T1000 (cell line): ENCODE measurements at regions not wholly inside any gene's neighbourhood (a gene's known extent, or its start where the extent isn't known, plus 50 kb on each side); places are given as distances from the start of the nearest gene placed in this dataset.

Experiments used
- DNase-seq: peaks from one replicate; lab custom pipeline; 2025; ENCODE audit warnings: mixed read lengths; lab: John Stamatoyannopoulos, UW

DNA sequence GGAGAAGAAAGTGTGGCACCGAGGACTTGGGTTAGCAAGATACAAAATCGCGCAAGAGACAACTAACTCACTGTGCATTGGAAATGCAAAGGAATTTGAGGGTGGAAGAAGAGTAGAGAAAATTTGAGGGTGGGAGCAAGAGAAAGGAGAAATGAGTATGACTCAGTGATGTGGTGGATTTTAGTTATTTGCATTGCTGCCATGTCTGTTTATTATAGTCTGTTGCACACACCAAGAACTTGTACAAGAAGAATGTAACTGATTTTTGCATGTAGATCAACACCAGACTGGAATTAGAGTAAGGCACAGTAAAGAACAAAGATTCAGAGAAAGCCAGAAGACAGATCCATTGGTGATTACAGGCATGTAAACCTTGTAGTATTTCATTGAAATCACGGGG lies 71.6 kb upstream of the SMIM36 start:
- no peak for DNase-seq

DNA sequence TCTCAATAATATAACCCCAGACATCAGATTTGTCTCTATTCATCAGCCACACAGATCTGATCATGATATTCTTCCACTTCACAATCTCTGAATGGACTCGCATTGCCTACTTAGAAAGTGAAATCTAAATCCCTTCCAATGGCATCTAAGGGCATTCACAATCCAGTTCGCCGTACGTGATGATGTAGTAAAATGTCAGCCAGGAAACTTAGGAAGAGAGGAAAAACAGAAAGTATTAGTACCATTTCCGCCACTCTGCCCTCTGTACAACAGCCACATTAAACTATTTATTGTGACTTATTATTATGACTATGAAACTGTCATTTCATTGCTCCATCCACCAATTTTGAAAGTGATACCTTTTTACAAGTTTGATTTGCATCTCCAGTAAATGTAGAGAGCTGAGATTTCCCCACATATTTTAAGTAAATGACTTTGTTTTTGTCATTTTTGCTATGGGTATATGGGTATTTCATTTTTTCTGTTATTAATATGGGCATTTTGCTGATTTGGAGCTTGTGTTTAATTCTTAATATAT lies 69.4 kb upstream of the SMIM36 start:
- no peak for DNase-seq

DNA sequence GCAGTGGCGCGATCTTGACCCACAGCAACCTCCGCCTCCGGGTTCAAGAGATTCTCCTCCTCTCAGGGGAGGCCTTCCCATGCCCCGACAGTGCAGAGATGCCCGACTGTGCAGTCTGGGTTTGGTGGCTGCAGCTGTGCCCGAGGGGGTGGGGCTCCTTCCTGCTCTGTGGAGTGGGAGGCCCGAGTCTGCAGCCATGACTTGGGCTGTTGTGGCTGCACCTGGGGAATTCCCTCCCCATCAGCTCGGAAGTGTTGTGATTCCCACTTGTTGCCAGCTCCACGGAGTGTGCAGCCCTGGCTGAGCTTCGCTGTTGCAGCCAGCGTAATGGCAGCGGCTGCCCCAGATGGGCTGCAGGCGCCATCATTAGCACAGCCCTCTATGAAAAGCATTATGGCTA lies 66.4 kb upstream of the SMIM36 start:
- DNase-seq: no peak

DNA sequence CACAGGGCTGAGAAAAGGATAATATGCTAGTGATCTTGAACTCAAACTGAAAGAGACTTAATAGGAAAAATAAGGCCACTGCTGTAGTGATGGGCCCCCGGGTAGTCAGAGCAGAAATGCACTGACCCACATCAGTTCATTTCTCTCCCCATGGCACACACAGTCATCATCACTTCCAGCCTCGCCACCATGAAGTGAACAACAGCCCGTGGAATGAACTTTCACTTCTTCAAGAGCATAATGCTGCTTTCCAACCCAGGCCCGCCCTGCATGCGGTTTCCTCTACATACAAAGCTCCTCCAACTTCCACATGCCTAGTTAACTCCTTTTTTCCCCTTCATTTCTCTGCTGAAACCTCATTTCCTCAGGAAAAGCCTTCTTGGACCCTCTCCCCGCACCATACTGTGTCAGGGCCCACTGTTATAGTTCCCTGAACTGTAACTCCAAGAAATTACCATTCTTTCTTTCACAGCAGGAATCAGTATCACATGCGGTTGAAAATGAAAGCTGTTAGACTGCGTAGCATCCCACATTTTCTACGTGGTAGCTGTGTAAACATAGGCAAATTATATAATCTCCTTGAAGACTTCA lies 65.8 kb upstream of the SMIM36 start:
- DNase-seq: no peak

DNA sequence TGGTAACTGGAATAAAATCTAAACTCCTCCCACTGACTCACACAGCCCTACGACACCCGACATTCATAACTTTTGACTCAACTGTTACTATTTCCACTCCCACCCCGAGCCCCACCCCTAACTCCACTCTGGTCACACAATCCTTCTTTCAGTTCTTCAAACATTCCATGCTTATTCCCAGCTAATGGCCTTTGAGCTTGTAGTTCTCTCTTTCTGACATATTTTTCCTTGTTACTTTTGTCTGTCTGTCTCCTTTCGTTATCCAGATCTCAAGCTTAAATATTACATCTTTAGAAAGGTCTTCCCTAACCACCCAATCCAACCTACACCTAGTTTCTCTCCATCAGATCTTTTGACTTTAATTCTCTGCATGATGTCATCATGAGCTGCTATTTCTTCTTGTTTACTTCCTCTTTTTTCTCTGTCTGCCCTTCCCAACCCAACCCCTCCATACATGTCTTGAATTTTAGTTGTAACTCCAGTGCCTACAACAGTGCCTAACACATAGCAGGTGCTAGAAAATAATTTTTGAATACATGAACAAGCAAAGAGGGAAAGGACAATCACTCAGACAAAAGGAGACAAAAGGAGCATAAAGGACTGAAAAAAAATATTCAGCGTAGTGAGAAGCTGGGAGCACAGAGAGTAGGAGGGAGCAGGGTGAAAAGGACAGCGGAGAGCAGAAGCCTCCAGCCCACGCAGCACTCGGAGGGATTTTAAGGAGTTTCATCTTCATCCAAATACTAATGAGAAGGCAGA lies 65.2 kb upstream of the SMIM36 start:
- peak; percentile 31 for DNase-seq

DNA sequence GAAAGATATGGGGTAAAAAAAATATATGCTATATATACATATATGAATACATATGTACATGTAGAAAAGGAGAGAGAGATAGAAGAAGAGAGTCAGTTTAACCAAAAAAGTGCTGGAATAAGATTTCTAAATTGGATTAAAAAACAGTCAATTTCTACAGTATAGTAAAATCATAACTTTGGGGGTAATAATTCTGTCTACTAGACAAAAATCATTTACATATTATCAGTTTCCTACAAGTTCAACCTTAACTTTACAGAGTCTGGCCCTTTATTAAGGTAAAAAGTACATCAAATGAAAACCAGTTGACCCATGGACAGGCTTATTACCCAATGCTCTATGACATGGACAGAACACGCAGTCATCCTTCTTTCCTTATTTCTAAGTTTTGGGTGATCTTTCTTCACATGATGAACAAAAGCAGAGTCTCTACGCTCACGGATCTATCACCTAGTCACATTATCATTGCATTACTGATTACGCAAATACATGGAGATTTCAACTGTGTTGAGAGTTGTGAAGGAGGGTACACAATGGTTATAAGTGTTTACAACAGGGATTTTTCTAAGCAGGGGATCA lies 63.9 kb upstream of the SMIM36 start:
- no peak for DNase-seq

DNA sequence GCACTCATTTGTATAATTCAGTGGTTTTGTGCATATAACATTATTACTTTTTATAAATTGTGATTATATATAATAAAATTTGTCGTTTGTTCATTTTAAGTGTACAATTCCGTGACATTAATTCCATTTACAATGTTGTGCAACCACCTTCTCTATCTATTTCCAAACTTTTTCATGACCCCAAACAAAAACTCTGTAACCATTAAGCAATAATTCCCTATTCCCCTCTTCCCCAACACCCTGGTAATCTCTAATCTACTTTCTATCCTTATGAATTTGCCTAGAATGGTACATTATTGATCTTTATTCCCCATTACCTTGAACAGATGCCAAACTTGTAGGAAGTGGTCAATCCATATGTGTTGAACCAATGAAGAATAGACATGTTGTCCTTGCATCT lies 61.3 kb upstream of the SMIM36 start:
- DNase-seq: no peak

DNA sequence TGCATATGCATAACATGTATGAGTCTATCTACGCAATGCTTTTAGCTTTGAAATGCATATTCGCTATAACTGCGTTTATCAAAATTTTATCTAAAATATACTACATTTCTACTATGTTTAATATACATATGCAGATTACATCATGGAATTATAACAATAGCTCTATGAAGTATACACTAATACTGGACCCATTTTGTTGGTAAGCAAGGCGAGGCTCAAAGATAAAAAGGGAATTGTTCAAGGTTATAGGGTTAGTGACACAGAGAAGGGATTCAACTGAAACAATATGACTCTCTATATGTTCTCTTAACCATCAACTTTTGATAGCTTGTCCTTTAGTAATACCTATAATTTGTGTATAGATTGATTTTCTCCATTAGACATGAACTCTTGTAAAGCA lies 60.9 kb upstream of the SMIM36 start:
- DNase-seq: no peak

DNA sequence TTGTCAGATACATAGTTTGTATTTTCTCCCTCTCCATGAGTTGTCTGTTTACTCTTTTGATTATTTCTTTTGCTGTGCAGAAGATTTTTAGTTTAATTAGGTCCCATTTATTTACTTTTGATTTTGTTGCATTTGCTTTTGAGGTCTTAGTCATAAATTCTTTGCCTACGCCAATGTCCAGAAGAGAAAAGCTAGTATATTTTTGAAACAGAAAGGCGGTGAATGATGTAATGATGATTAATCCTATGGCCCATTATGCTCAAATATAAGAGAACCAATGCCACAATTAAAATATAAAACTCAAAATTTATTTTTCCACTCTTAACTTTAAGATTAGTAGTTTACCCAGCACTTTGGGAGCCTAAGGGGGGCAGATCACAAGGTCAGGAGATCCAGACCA lies 59.8 kb upstream of the SMIM36 start:
- DNase-seq: no peak

DNA sequence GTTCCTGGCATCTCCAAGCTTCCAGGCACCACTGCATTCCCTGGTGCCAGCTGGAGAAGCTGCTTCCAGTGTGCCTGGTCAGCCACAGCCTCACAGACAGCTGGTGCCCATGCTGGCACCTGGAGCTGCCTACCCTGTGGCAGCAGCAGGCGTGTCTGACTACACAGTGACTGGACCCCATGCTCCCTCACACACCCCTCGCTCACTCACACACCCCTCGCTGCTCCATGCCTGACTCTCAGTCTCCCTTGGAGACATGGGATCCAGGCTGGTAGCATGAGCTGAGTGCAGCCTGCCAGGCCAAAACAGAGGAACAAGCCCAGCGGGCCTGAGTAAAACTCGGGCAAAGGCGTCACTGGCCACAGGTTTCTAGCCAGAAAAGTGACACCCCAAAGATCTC lies 59.1 kb upstream of the SMIM36 start:
- DNase-seq: no peak

DNA sequence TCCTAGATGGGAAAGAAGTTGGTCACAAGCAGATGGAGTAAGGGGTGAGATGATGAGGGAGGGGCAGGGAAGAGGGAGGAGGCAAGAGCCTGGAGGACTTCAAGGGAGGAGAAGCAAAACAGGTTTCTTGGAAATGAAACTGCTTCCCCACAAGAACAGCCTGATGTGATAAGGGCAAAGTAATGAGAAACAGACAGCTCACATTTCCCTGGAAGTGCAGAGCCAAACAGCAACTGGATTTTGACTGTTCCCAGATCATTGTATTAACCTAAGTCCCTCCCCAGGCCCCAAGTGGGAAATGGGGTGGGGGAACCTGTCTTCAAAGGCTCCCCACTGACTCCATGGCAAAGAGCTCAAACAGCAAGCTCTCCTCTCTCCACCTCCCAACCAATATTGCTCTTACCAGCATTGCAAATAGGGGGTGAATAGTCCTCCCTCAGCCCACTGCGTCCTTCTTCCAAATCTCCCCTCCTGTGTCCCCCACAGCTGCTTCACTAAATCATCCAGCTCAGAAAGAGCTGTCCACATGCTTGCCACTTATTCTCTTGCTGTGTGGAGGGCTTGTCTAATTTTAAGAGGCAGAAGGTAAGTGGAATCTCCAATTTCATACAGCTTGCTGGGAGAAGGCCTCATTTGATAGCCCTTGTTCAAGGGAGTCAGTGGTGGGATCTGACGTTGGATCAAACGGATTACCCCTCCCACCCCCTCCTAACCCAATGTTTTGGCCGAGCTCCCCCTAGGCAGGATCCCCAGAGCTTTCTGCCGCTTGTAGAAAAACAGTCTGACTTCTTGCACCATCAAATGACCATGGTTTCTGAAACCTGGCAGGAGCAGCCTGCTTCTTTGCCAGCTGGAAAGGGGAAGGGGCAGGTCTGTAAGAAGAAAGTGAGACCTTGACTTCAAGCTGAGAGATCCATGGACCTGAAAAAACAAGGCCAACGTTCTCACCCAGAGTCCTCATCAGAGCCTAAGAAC lies 56.3 kb upstream of the SMIM36 start:
- no peak for DNase-seq

DNA sequence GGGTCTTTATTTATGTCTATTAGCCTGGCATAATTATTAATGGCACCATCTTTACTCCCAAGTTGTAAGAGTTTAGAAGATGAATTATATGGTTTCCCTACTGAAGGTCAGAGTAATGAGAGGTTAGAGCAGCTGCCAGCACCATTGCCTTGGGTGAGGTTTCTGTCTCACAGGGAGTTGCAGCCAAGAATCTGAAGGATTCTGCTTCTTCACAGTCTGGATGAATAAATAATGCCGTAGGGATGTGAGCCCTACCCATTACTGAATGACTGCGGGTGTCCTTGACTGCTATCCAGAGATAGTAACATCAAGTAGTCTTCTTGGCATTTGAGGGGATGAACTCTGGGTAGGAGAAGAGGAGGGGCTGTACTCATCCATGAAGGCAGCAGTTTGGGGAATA lies 52.8 kb upstream of the SMIM36 start:
- DNase-seq: no peak

DNA sequence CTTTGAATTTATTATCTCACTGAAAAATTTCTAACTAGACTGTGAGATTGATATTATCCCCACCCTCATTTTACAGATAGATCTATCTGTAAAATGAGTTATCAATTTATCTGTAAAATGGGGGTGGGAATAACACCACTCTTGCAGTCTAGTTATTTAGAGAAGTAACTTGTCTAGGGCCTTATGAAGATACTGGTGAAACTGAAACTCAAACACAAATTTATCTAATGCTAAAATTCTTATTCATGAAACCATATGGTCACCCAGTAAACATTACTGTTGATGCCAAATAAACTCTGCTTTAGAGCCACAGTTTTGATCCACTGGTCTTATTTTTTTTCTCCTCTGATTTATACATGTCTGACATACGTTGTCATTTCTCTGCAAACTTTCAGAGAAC lies 52.1 kb upstream of the SMIM36 start:
- no peak for DNase-seq

DNA sequence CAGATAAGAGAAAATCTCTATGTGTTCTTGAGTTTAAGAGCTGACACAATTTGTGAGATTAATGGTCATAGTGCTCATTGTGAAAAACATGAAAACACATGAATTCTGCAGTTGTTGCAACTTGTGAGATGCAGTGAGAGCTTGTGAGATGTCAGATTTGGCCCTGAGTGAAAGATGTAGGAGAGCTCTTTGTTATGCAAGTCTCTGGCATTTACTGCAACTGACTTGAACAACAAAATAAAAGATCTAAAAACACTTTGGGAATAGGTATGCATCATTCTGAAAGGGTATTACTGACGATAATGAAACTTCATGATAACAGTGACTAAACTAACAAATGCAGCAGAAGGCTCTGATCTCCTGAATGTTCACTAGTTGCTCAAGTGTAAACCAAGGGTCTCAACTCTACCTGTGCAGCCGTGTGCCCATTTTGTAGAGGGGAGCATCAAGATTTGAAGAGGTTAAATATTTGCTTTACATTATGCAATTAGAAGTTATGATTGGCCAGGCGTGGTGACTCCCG lies 50.8 kb upstream of the SMIM36 start:
- no peak for DNase-seq

DNA sequence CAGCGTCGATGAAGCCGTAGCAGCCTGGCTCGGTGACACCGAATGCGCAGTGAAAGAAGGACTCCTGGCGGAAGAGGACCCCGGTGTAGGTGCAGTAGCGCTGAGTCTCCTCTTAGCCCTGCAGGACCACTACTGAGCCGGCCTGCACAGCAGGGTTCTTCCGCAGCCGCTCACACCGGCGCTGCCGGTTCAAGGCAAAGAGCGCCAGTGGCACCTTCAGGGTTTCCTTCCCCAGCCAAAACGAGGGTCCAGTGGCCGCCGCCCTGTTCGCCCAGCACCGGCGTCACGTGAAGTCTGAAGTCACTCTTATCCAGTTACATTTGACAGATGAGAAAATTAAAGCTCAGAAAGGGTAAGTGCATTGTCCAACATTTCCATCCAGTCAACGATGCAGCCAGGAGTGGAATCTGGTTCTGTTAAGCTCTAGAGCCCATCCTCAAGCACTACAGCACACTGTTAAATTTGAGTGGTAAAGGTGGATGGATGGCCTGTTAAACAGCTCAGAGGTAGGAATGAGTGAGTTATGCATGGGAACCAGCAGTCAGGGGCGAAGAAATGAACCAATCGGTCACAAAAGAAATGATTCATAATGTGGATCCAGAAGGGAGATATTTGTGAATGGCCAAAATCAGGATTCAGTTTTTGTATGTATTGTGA lies 50.2 kb upstream of the SMIM36 start:
- DNase-seq: no peak
